ENCODE measurements at regions not wholly inside any gene's neighbourhood (a gene's known extent, or its start where the extent isn't known, plus 50 kb on each side); places are given as distances from the start of the nearest gene placed in this dataset.

DNA sequence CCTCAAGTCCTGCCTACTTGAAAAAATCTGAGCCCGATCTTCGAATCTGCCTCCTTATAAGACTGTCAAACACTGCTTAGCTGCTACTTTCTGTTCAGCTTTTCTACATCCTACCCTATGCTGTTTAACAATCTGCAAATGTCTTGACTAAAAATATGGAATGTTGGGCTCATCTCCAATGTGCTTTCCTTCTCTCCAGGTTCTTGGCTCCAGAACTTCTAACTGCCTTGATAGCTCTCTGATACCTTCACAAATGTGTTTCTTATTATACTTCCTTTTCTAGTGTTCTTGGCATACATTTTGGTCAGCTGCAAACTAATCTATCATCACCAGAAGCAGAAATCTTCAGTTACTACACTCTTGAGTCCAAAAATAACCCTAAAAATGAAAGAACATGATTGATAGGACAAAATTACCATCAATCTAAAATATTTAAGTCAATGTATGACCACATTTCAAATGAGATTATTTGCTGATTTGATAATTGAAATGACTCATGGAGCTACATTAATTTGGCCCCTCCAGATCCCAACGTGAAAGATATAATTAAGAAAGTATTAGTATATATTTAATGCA is 372.3 kb upstream of the MON1B start:
- TF ChIP-seq, protein P1, sequence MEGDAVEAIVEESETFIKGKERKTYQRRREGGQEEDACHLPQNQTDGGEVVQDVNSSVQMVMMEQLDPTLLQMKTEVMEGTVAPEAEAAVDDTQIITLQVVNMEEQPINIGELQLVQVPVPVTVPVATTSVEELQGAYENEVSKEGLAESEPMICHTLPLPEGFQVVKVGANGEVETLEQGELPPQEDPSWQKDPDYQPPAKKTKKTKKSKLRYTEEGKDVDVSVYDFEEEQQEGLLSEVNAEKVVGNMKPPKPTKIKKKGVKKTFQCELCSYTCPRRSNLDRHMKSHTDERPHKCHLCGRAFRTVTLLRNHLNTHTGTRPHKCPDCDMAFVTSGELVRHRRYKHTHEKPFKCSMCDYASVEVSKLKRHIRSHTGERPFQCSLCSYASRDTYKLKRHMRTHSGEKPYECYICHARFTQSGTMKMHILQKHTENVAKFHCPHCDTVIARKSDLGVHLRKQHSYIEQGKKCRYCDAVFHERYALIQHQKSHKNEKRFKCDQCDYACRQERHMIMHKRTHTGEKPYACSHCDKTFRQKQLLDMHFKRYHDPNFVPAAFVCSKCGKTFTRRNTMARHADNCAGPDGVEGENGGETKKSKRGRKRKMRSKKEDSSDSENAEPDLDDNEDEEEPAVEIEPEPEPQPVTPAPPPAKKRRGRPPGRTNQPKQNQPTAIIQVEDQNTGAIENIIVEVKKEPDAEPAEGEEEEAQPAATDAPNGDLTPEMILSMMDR (IDR thresholded peaks at IDR 0.05): no peak
- no peak for TF ChIP-seq EP300 (IDR thresholded peaks at IDR 0.05)
